A549 (cell line): ENCODE measurements at regions not wholly inside any gene's neighbourhood (a gene's known extent, or its start where the extent isn't known, plus 50 kb on each side); places are given as distances from the start of the nearest gene placed in this dataset.
"Not testable (repeated sequence)": the region's sequence is repeated elsewhere in the genome, so short reads cannot be mapped to it uniquely, and the experiment has no call there.

Source experiments
- ATAC-seq, 2 experiments: fragments of 200-7000 bp in 1 of 2; fragments of >200 bp in 1 of 2; cut with Nextera tagmentation in 1 of 2; cut with Tn5 transposase in 1 of 2; 3 replicates each; pipeline versions ENCODE4 v1.8.0 to v1.9.1; 2018 to 2020; ENCODE audit warnings: mild to moderate bottlenecking in 1 of 2, moderate library complexity in 1 of 2
- CTCF ChIA-PET: fragments of 300-600 bp; sonication (Branson Sonifier 250); formaldehyde crosslinking; extraction: SDS; loops from one replicate; lab custom pipeline; 2021; ENCODE audit warnings: antibody characterized with exemption, inconsistent platforms; lab: Yijun Ruan, JAX
- POLR2A ChIA-PET: fragments of 350-600 bp; formaldehyde crosslinking; extraction: SDS; loops from one replicate; lab custom pipeline; 2021; ENCODE audit warnings: antibody characterized with exemption, inconsistent platforms; lab: Yijun Ruan, JAX
- DNase-seq, 2 experiments: peaks; one replicate each; pipeline versions ENCODE4 v3.0.0 to v3.0.0-alpha.2; 2011 to 2016; ENCODE audit warnings: low read depth in 1 of 2, low spot score in 1 of 2
- FAIRE-seq: peaks from 2 replicates; lab custom pipeline; 2011; peaks lifted over from hg19 to GRCh38; lab: Jason Lieb, UNC
- H3K27ac ChIP-seq, 2 experiments: fragments of >200 bp; sonication (Bioruptor Twin); formaldehyde crosslinking; 3 replicates each; pipeline ENCODE4 v1.5.1; 2016 to 2017
- H3K4me1 ChIP-seq: fragments of >200 bp; sonication (Bioruptor Twin); formaldehyde crosslinking; 3 replicates; pipeline ENCODE4 v1.6.1; 2016
- H3K4me2 ChIP-seq: fragments of >200 bp; sonication (Bioruptor Twin); formaldehyde crosslinking; 3 replicates; pipeline ENCODE4 v1.6.1; 2016
- H3K4me3 ChIP-seq: fragments of >200 bp; sonication (Bioruptor Twin); formaldehyde crosslinking; 3 replicates; pipeline ENCODE4 v1.5.1; 2016
- H3K9me3 ChIP-seq: fragments of >200 bp; sonication (Bioruptor Twin); formaldehyde crosslinking; 3 replicates; pipeline ENCODE4 v1.6.1; 2016
- BHLHE40 ChIP-seq: IDR thresholded peaks from 2 replicates; pipeline ENCODE4 v1.6.1; 2012; ENCODE audit warnings: low read depth, low read length, inconsistent platforms
- CEBPB ChIP-seq, 2 experiments: fragments of >200 bp in 1 of 2; sonication (Bioruptor Twin) in 1 of 2; formaldehyde crosslinking in 1 of 2; IDR thresholded peaks; 2 replicates each; pipeline ENCODE4 v1.6.1; 2012 to 2016
- CHD2 ChIP-seq: fragments of 150-350 bp; IDR thresholded peaks from 2 replicates; pipeline ENCODE4 v1.6.1; 2014; ENCODE audit warnings: low read length; ENCODE audit not compliant: partially characterized antibody
- EHF ChIP-seq: fragments of 250-450 bp; sonication (Bioruptor Pico); IDR thresholded peaks from 2 replicates; pipeline ENCODE4 v1.5.0; 2020; ENCODE audit warnings: mild to moderate bottlenecking
- EHMT2 ChIP-seq: fragments of 200-600 bp; sonication (generic); IDR thresholded peaks from 2 replicates; pipeline ENCODE4 v1.6.1; 2016; ENCODE audit warnings: antibody characterized with exemption, low read depth, mild to moderate bottlenecking, moderate library complexity
- FOSB ChIP-seq: fragments of 250-450 bp; sonication (Bioruptor Pico); IDR thresholded peaks from 2 replicates; pipeline ENCODE4 v1.5.0; 2020; ENCODE audit warnings: mild to moderate bottlenecking, moderate library complexity
- HDAC2 ChIP-seq: fragments of 200-600 bp; sonication (generic); IDR thresholded peaks from 2 replicates; pipeline ENCODE4 v1.6.1; 2016
- HOXA7 ChIP-seq: fragments of 250-450 bp; sonication (Bioruptor Pico); IDR thresholded peaks from 2 replicates; pipeline ENCODE4 v1.5.0; 2020; ENCODE audit warnings: mild to moderate bottlenecking, moderate library complexity
- HOXB13 ChIP-seq: fragments of 250-450 bp; sonication (Bioruptor Pico); IDR thresholded peaks from 2 replicates; pipeline ENCODE4 v1.5.0; 2020; ENCODE audit warnings: low read depth, mild to moderate bottlenecking, moderate library complexity
- HOXB5 ChIP-seq: fragments of 250-450 bp; sonication (Bioruptor Pico); IDR thresholded peaks from 2 replicates; pipeline ENCODE4 v1.5.0; 2020; ENCODE audit warnings: mild to moderate bottlenecking, moderate library complexity
- JUNB ChIP-seq: fragments of >200 bp; sonication (Bioruptor Twin); formaldehyde crosslinking; IDR thresholded peaks from 2 replicates; pipeline ENCODE4 v1.6.1; 2016
- KDM1A ChIP-seq: fragments of 200-600 bp; sonication (generic); IDR thresholded peaks from 2 replicates; pipeline ENCODE4 v1.6.1; 2016; ENCODE audit warnings: low read depth, mild to moderate bottlenecking
- PHF8 ChIP-seq: fragments of 200-600 bp; sonication (generic); IDR thresholded peaks from 2 replicates; pipeline ENCODE4 v1.6.1; 2016; ENCODE audit warnings: low read depth, mild to moderate bottlenecking, antibody characterized with exemption, moderate library complexity, borderline replicate concordance
- RAD21 ChIP-seq, 2 experiments: fragments of >200 bp in 1 of 2; sonication (Bioruptor Twin) in 1 of 2; formaldehyde crosslinking in 1 of 2; IDR thresholded peaks in 1 of 2; conservative IDR thresholded peaks in 1 of 2; 2 replicates in 1 of 2; 3 replicates in 1 of 2; pipeline ENCODE4 v1.6.1; 2012 to 2018; ENCODE audit warnings: inconsistent platforms in 1 of 2
- RARB ChIP-seq: fragments of 250-450 bp; sonication (Bioruptor Pico); IDR thresholded peaks from 2 replicates; pipeline ENCODE4 v1.8.0; 2021; ENCODE audit warnings: mild to moderate bottlenecking, moderate library complexity
- RFX5 ChIP-seq: fragments of 450-650 bp; IDR thresholded peaks from 2 replicates; pipeline ENCODE4 v1.7.1; 2014; ENCODE audit warnings: antibody characterized with exemption, mild to moderate bottlenecking, moderate library complexity
- SREBF2 ChIP-seq: fragments of 450-650 bp; IDR thresholded peaks from 2 replicates; pipeline ENCODE4 v1.6.1; 2014; ENCODE audit warnings: mild to moderate bottlenecking, moderate library complexity
- TFCP2L1 ChIP-seq: fragments of 250-450 bp; sonication (Bioruptor Pico); IDR thresholded peaks from 2 replicates; pipeline ENCODE4 v1.5.0; 2021; ENCODE audit warnings: mild to moderate bottlenecking
- ZSCAN20 ChIP-seq: fragments of 250-450 bp; sonication (Bioruptor Pico); IDR thresholded peaks from 2 replicates; pipeline ENCODE4 v1.8.0; 2022; ENCODE audit warnings: mild to moderate bottlenecking, moderate library complexity
- WGBS: methylation state at CpG from one replicate; pipeline ENCODE4 v1.1.6; 2017; ENCODE audit errors: missing lambda C conversion rate; 5-methylcytosine and 5-hydroxymethylcytosine counted together
- TF ChIP-seq, protein P1 (sequence below): fragments of 200-600 bp; sonication (generic); IDR thresholded peaks from 2 replicates; pipeline ENCODE4 v1.6.1; 2016; ENCODE audit warnings: antibody characterized with exemption, mild to moderate bottlenecking, moderate library complexity
- TF ChIP-seq, protein P2 (sequence below): IDR thresholded peaks from 2 replicates; pipeline ENCODE4 v1.6.1; 2012
- TF ChIP-seq, protein P3 (sequence below): fragments of 250-450 bp; sonication (Bioruptor Pico); IDR thresholded peaks from 2 replicates; pipeline ENCODE4 v1.5.0; 2020; ENCODE audit warnings: low read depth, mild to moderate bottlenecking, moderate library complexity
- TF ChIP-seq, protein P4 (sequence below): IDR thresholded peaks from 2 replicates; pipeline ENCODE4 v1.6.1; 2012

DNA sequence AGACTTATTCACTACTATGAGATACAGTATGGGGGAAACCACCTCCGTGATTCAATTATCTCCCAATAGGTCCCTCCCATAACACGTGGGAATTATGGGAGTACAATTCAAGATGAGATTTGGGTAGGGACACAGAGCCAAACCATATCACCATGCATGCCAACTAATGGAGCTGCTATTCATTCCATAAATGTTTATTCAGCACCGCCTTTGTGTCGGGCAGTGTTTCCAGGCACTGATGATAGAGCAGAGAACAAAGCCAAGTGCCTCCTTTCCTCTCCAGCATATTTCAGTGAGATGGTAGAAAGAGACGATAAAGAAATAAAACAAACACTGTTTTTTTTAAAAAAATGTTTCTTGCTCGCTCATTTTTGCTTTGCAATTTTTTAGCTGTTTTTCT lies 295.9 kb upstream of the FOXK1 start:
- 24% methylated on average over 6 of the region's 6 CpGs for WGBS
- Histone ChIP-seq H3K4me2 (no peak overlapping the region), H3K4me3 (no peak overlapping the region), H3K9me3 (no peaks in the 10 kb centered on the region), H3K27ac (no peak overlapping the region), H3K4me1 (no peaks in the 10 kb centered on the region)
- CTCF ChIA-PET: interaction anchor here (0.6 kb wide), 1 partner anchor 384 kb away, joined by 5 read pairs; no protein-coding TSS in a partner anchor
- FAIRE-seq (no peak), DNase-seq (no peak), ATAC-seq (no peak)
- POLR2A ChIA-PET: no interaction called here
- TF ChIP-seq, protein P1, sequence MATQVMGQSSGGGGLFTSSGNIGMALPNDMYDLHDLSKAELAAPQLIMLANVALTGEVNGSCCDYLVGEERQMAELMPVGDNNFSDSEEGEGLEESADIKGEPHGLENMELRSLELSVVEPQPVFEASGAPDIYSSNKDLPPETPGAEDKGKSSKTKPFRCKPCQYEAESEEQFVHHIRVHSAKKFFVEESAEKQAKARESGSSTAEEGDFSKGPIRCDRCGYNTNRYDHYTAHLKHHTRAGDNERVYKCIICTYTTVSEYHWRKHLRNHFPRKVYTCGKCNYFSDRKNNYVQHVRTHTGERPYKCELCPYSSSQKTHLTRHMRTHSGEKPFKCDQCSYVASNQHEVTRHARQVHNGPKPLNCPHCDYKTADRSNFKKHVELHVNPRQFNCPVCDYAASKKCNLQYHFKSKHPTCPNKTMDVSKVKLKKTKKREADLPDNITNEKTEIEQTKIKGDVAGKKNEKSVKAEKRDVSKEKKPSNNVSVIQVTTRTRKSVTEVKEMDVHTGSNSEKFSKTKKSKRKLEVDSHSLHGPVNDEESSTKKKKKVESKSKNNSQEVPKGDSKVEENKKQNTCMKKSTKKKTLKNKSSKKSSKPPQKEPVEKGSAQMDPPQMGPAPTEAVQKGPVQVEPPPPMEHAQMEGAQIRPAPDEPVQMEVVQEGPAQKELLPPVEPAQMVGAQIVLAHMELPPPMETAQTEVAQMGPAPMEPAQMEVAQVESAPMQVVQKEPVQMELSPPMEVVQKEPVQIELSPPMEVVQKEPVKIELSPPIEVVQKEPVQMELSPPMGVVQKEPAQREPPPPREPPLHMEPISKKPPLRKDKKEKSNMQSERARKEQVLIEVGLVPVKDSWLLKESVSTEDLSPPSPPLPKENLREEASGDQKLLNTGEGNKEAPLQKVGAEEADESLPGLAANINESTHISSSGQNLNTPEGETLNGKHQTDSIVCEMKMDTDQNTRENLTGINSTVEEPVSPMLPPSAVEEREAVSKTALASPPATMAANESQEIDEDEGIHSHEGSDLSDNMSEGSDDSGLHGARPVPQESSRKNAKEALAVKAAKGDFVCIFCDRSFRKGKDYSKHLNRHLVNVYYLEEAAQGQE: no peak
- TF ChIP-seq HOXB5 (CRISPR knock-in tag) (no peak), RFX5 (no peak), ZSCAN20 (CRISPR knock-in tag) (no peak), HOXB13 (CRISPR knock-in tag) (no peak), HOXA7 (CRISPR knock-in tag) (no peak), SREBF2 (no peak), EHMT2 (no peak), KDM1A (no peak), CHD2 (no peak), PHF8 (no peak), EHF (no peak), JUNB (no peak)

DNA sequence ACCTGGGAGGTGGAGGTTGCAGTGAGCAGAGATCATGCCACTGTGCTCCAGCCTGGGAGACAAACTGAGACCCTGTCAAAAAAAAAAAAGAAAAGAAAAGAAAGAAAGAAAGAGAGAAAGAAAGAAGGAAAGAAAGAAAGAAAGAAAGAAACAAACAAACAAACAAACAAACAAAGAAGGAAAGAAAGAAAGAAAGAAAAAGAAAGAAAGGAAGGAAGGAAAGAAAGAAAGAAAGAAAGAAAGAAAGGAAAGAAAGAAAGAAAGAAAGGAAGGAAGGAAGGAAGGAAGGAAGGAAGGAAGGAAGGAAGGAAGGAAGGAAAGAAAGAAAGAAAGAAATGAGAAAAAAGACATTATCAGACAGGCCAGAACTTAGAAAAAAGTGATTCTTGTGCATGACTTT lies 291.0 kb upstream of the FOXK1 start:
- CTCF ChIA-PET, H3K4me3 ChIP-seq, ATAC-seq: not testable (repeated sequence)

DNA sequence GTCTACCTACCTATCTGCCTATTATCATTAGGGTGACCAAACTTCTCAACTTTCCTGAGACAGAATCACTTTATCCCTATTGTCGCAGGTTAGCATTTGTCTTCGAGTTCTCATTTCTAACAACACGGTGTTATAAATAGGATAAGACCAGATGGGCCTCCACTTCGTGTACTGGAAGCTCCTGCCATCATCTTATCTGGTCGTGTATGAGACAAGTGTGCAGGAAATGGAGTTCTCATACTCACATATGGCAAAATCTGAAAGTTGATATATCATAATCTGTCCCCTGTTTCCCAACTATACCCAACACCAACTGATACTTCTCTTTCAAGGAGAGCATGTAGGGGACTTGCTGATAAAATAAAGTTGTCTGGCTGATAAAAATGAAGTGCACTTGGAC lies 287.4 kb upstream of the FOXK1 start:
- Histone ChIP-seq H3K4me1 (no peaks in the 10 kb centered on the region), H3K4me2 (no peak overlapping the region), H3K4me3 (no peak overlapping the region)
- WGBS: 2% methylated on average over 5 of the region's 5 CpGs
- no peak for DNase-seq
- ATAC-seq: no peak
- no peak for FAIRE-seq
- TF ChIP-seq JUNB: no peak
- TF ChIP-seq, all 56 proteins: peak for 0
- Histone ChIP-seq H3K9me3 (peaks cover 8% of the 10 kb centered on the region; the same call in 2 of the 3 replicates), H3K27ac (no peak overlapping the region)
- ChIA-PET CTCF (no interaction called here), POLR2A (no interaction called here)

More for the DNA sequence above, 291.0 kb upstream of the FOXK1 start:
- POLR2A ChIA-PET, H3K4me1 ChIP-seq, H3K9me3 ChIP-seq, H3K27ac ChIP-seq, H3K4me2 ChIP-seq, DNase-seq, FAIRE-seq: not testable (repeated sequence)

DNA sequence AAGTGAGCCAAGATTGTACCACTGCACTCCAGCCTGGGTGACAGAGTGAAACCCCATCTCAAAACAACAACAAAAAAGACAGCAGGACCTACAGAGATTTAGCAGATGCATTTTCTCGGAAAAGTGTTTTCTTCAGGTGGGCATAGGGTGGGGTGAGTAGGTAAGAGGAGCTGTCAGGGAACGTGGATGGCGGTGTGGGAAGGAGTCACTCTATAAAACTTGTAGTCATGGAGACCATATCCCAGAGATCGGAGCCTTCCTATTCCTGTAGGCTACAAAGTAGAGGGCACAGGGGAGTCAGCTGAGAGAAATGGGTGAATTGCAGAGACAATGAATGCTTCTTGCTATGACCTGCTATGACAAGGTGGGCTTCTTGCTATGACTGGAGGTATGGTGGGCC lies 283.0 kb upstream of the FOXK1 start:
- H3K9me3 ChIP-seq: peaks cover 8% of the 10 kb centered on the region; the same call in 2 of the 3 replicates
- H3K27ac ChIP-seq: no peak overlapping the region
- FAIRE-seq (no peak), DNase-seq (no peak), ATAC-seq (no peak)
- ChIA-PET CTCF (no interaction called here), POLR2A (no interaction called here)
- no peak overlapping the region for H3K4me3 ChIP-seq
- H3K4me2 ChIP-seq: no peak overlapping the region
- H3K4me1 ChIP-seq: no peaks in the 10 kb centered on the region
- 11% methylated on average over 4 of the region's 4 CpGs for WGBS
- TF ChIP-seq RARB (no peak), ZSCAN20 (CRISPR knock-in tag) (no peak), CEBPB (IDR thresholded peaks at IDR 0.05) (no peak), HOXB5 (CRISPR knock-in tag) (no peak), FOSB (no peak), HDAC2 (no peak), TFCP2L1 (CRISPR knock-in tag) (no peak), SREBF2 (no peak), BHLHE40 (no peak), RAD21 (conservative IDR thresholded peaks at IDR 0.05 in 1 of 2, IDR thresholded peaks at IDR 0.05 in 1 of 2) (no peak)
- TF ChIP-seq, protein P2, sequence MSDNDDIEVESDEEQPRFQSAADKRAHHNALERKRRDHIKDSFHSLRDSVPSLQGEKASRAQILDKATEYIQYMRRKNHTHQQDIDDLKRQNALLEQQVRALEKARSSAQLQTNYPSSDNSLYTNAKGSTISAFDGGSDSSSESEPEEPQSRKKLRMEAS: no peak
- TF ChIP-seq, protein P3, sequence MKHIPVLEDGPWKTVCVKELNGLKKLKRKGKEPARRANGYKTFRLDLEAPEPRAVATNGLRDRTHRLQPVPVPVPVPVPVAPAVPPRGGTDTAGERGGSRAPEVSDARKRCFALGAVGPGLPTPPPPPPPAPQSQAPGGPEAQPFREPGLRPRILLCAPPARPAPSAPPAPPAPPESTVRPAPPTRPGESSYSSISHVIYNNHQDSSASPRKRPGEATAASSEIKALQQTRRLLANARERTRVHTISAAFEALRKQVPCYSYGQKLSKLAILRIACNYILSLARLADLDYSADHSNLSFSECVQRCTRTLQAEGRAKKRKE (CRISPR knock-in tag): no peak
- TF ChIP-seq, protein P4, sequence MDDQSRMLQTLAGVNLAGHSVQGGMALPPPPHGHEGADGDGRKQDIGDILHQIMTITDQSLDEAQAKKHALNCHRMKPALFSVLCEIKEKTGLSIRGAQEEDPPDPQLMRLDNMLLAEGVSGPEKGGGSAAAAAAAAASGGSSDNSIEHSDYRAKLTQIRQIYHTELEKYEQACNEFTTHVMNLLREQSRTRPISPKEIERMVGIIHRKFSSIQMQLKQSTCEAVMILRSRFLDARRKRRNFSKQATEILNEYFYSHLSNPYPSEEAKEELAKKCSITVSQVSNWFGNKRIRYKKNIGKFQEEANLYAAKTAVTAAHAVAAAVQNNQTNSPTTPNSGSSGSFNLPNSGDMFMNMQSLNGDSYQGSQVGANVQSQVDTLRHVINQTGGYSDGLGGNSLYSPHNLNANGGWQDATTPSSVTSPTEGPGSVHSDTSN: no peak
- TF ChIP-seq, protein P1: no peak
